A549 (cell line): ENCODE measurements at regions not wholly inside any gene's neighbourhood (a gene's known extent, or its start where the extent isn't known, plus 50 kb on each side); places are given as distances from the start of the nearest gene placed in this dataset.

Experiments
- ATAC-seq, 2 experiments: fragments of 200-7000 bp in 1 of 2; fragments of >200 bp in 1 of 2; cut with Nextera tagmentation in 1 of 2; cut with Tn5 transposase in 1 of 2; 3 replicates each; pipeline versions ENCODE4 v1.8.0 to v1.9.1; 2018 to 2020; ENCODE audit warnings: mild to moderate bottlenecking in 1 of 2, moderate library complexity in 1 of 2
- CTCF ChIA-PET: fragments of 300-600 bp; sonication (Branson Sonifier 250); formaldehyde crosslinking; extraction: SDS; loops from one replicate; lab custom pipeline; 2021; ENCODE audit warnings: antibody characterized with exemption, inconsistent platforms; lab: Yijun Ruan, JAX
- POLR2A ChIA-PET: fragments of 350-600 bp; formaldehyde crosslinking; extraction: SDS; loops from one replicate; lab custom pipeline; 2021; ENCODE audit warnings: antibody characterized with exemption, inconsistent platforms; lab: Yijun Ruan, JAX
- DNase-seq, 2 experiments: peaks; one replicate each; pipeline versions ENCODE4 v3.0.0 to v3.0.0-alpha.2; 2011 to 2016; ENCODE audit warnings: low read depth in 1 of 2, low spot score in 1 of 2
- FAIRE-seq: peaks from 2 replicates; lab custom pipeline; 2011; peaks lifted over from hg19 to GRCh38; lab: Jason Lieb, UNC
- H3K27ac ChIP-seq, 2 experiments: fragments of >200 bp; sonication (Bioruptor Twin); formaldehyde crosslinking; 3 replicates each; pipeline ENCODE4 v1.5.1; 2016 to 2017
- H3K4me1 ChIP-seq: fragments of >200 bp; sonication (Bioruptor Twin); formaldehyde crosslinking; 3 replicates; pipeline ENCODE4 v1.6.1; 2016
- H3K4me2 ChIP-seq: fragments of >200 bp; sonication (Bioruptor Twin); formaldehyde crosslinking; 3 replicates; pipeline ENCODE4 v1.6.1; 2016
- H3K4me3 ChIP-seq: fragments of >200 bp; sonication (Bioruptor Twin); formaldehyde crosslinking; 3 replicates; pipeline ENCODE4 v1.5.1; 2016
- H3K9me3 ChIP-seq: fragments of >200 bp; sonication (Bioruptor Twin); formaldehyde crosslinking; 3 replicates; pipeline ENCODE4 v1.6.1; 2016
- ATOH8 ChIP-seq: fragments of 250-450 bp; sonication (Bioruptor Pico); IDR thresholded peaks from 2 replicates; pipeline ENCODE4 v1.5.0; 2020; ENCODE audit warnings: low read depth, mild to moderate bottlenecking, moderate library complexity
- BHLHE40 ChIP-seq: IDR thresholded peaks from 2 replicates; pipeline ENCODE4 v1.6.1; 2012; ENCODE audit warnings: low read depth, low read length, inconsistent platforms
- CBX2 ChIP-seq: fragments of 200-600 bp; sonication (generic); IDR thresholded peaks from 2 replicates; pipeline ENCODE4 v1.6.1; 2016; ENCODE audit warnings: low read depth, mild to moderate bottlenecking, borderline replicate concordance
- CBX8 ChIP-seq: fragments of 200-600 bp; sonication (generic); IDR thresholded peaks from 2 replicates; pipeline ENCODE4 v1.6.1; 2016
- CEBPB ChIP-seq, 2 experiments: fragments of >200 bp in 1 of 2; sonication (Bioruptor Twin) in 1 of 2; formaldehyde crosslinking in 1 of 2; IDR thresholded peaks; 2 replicates each; pipeline ENCODE4 v1.6.1; 2012 to 2016
- CHD2 ChIP-seq: fragments of 150-350 bp; IDR thresholded peaks from 2 replicates; pipeline ENCODE4 v1.6.1; 2014; ENCODE audit warnings: low read length; ENCODE audit not compliant: partially characterized antibody
- EP300 ChIP-seq, 2 experiments: fragments of >200 bp; sonication (Bioruptor Twin); formaldehyde crosslinking; IDR thresholded peaks; 2 replicates in 1 of 2; 3 replicates in 1 of 2; pipeline ENCODE4 v1.6.1; 2016 to 2017
- FOSB ChIP-seq: fragments of 250-450 bp; sonication (Bioruptor Pico); IDR thresholded peaks from 2 replicates; pipeline ENCODE4 v1.5.0; 2020; ENCODE audit warnings: mild to moderate bottlenecking, moderate library complexity
- FOSL2 ChIP-seq, 2 experiments: fragments of 450-650 bp in 1 of 2; fragments of >200 bp in 1 of 2; sonication (Bioruptor Twin) in 1 of 2; formaldehyde crosslinking; IDR thresholded peaks; 2 replicates each; pipeline versions ENCODE4 v1.5.0 to v1.6.1; 2016 to 2020; ENCODE audit warnings: mild to moderate bottlenecking in 1 of 2, moderate library complexity in 1 of 2
- GATA3 ChIP-seq: IDR thresholded peaks from 2 replicates; pipeline ENCODE4 v1.6.1; 2012; ENCODE audit warnings: borderline replicate concordance
- HDAC2 ChIP-seq: fragments of 200-600 bp; sonication (generic); IDR thresholded peaks from 2 replicates; pipeline ENCODE4 v1.6.1; 2016
- HMGXB4 ChIP-seq: fragments of 250-450 bp; sonication (Bioruptor Pico); IDR thresholded peaks from 2 replicates; pipeline ENCODE4 v1.5.0; 2021; ENCODE audit warnings: mild to moderate bottlenecking, moderate library complexity, borderline replicate concordance
- JUN ChIP-seq, 2 experiments: fragments of >200 bp; sonication (Bioruptor Twin); formaldehyde crosslinking; IDR thresholded peaks; 2 replicates in 1 of 2; 3 replicates in 1 of 2; pipeline ENCODE4 v1.6.1; 2016 to 2017
- JUNB ChIP-seq: fragments of >200 bp; sonication (Bioruptor Twin); formaldehyde crosslinking; IDR thresholded peaks from 2 replicates; pipeline ENCODE4 v1.6.1; 2016
- MAFK ChIP-seq: fragments of 450-650 bp; IDR thresholded peaks from 2 replicates; pipeline ENCODE4 v1.6.1; 2014; ENCODE audit not compliant: partially characterized antibody
- MAZ ChIP-seq: fragments of 150-350 bp; IDR thresholded peaks from 2 replicates; pipeline ENCODE4 v1.6.1; 2014; ENCODE audit warnings: antibody characterized with exemption, low read depth, low read length, borderline replicate concordance
- MYC ChIP-seq: IDR thresholded peaks from 2 replicates; pipeline ENCODE4 v1.6.1; 2012; ENCODE audit warnings: mild to moderate bottlenecking, inconsistent platforms, low read length, improper control_type of control experiment, borderline replicate concordance
- NFE2L2 ChIP-seq: fragments of 150-350 bp; conservative IDR thresholded peaks from 2 replicates; pipeline ENCODE4 v1.6.1; 2014; ENCODE audit warnings: low read length
- POLR2AphosphoS2 ChIP-seq: conservative IDR thresholded peaks from 2 replicates; pipeline ENCODE4 v1.6.1; 2012; ENCODE audit warnings: low read length, improper control_type of control experiment, inconsistent platforms
- RAD21 ChIP-seq, 2 experiments: fragments of >200 bp in 1 of 2; sonication (Bioruptor Twin) in 1 of 2; formaldehyde crosslinking in 1 of 2; IDR thresholded peaks in 1 of 2; conservative IDR thresholded peaks in 1 of 2; 2 replicates in 1 of 2; 3 replicates in 1 of 2; pipeline ENCODE4 v1.6.1; 2012 to 2018; ENCODE audit warnings: inconsistent platforms in 1 of 2
- RARB ChIP-seq: fragments of 250-450 bp; sonication (Bioruptor Pico); IDR thresholded peaks from 2 replicates; pipeline ENCODE4 v1.8.0; 2021; ENCODE audit warnings: mild to moderate bottlenecking, moderate library complexity
- SMC3 ChIP-seq: fragments of >200 bp; sonication (Bioruptor Twin); formaldehyde crosslinking; IDR thresholded peaks from 3 replicates; pipeline ENCODE4 v1.6.1; 2018; ENCODE audit warnings: inconsistent platforms
- SREBF2 ChIP-seq: fragments of 450-650 bp; IDR thresholded peaks from 2 replicates; pipeline ENCODE4 v1.6.1; 2014; ENCODE audit warnings: mild to moderate bottlenecking, moderate library complexity
- ZC3H11A ChIP-seq: fragments of 450-650 bp; IDR thresholded peaks from 2 replicates; pipeline ENCODE4 v1.6.1; 2014; ENCODE audit warnings: antibody characterized with exemption, mild to moderate bottlenecking
- ZFP36 ChIP-seq: fragments of 450-650 bp; IDR thresholded peaks from 2 replicates; pipeline ENCODE4 v1.6.1; 2014; ENCODE audit warnings: borderline replicate concordance; ENCODE audit not compliant: partially characterized antibody
- ZNF302 ChIP-seq: fragments of 250-450 bp; sonication (Bioruptor Pico); IDR thresholded peaks from 2 replicates; pipeline ENCODE4 v1.9.0; 2021; ENCODE audit warnings: inconsistent platforms, mild to moderate bottlenecking, moderate library complexity
- ZSCAN20 ChIP-seq: fragments of 250-450 bp; sonication (Bioruptor Pico); IDR thresholded peaks from 2 replicates; pipeline ENCODE4 v1.8.0; 2022; ENCODE audit warnings: mild to moderate bottlenecking, moderate library complexity
- WGBS: methylation state at CpG from one replicate; pipeline ENCODE4 v1.1.6; 2017; ENCODE audit errors: missing lambda C conversion rate; 5-methylcytosine and 5-hydroxymethylcytosine counted together
- TF ChIP-seq, protein P1 (sequence below): fragments of >200 bp; sonication (Bioruptor Twin); formaldehyde crosslinking; IDR thresholded peaks from 2 replicates; pipeline ENCODE4 v1.6.1; 2016
- TF ChIP-seq, protein P2 (sequence below): fragments of 200-600 bp; sonication (generic); IDR thresholded peaks from 2 replicates; pipeline ENCODE4 v1.6.1; 2016; ENCODE audit warnings: antibody characterized with exemption, mild to moderate bottlenecking, moderate library complexity
- TF ChIP-seq, protein P3 (sequence below): IDR thresholded peaks from 2 replicates; pipeline ENCODE4 v1.6.1; 2012
- TF ChIP-seq, protein P4 (sequence below): IDR thresholded peaks from 2 replicates; pipeline ENCODE4 v1.6.1; 2012

GRCh38 chr9:91001146-91001611 is 199.6 kb downstream of the SYK start:
- POLR2A ChIA-PET = no interaction called here
- Histone ChIP-seq H3K9me3 (peaks cover 7% of the 10 kb centered on the region; the same call in 2 of the 3 replicates), H3K27ac (0 out of 6 replicates have a peak overlapping the region, but pooled peaks of 1 of the 2 experiments have one; percentile 47)
- CTCF ChIA-PET = interaction anchor here (0.9 to 1.4 kb wide), 4 partner anchors 15 to 140 kb away, joined by 3 to 7 read pairs (median 4); no protein-coding TSS in a partner anchor
- DNase-seq (peak; percentile 20 to 70), ATAC-seq (peak; percentile 45 to 88; a peak in 5 of 6 replicates)
- 16% methylated on average over 2 of the region's 2 CpGs for WGBS
- TF ChIP-seq MAZ (no peak), NFE2L2 (no peak), FOSB (CRISPR knock-in tag) (no peak), RARB (no peak), SREBF2 (no peak), POLR2AphosphoS2 (no peak), CHD2 (no peak), SMC3 (no peak), ZFP36 (no peak), MYC (no peak), ZSCAN20 (CRISPR knock-in tag) (no peak), ATOH8 (CRISPR knock-in tag) (no peak), GATA3 (no peak), CEBPB (IDR thresholded peaks at IDR 0.05) (0 out of 4 replicates have a peak, but pooled peaks of 1 of the 2 experiments have one; percentile 43), HDAC2 (no peak), JUN (IDR thresholded peaks at IDR 0.05) (0 out of 5 replicates have a peak, but pooled peaks of 1 of the 2 experiments have one; percentile 40), FOSL2 (IDR thresholded peaks at IDR 0.05) (no peak), FOSL2 (CRISPR knock-in tag; IDR thresholded peaks at IDR 0.05) (0 out of 2 replicates have a peak, but pooled peaks have one; percentile 25), CBX8 (no peak), EP300 (IDR thresholded peaks at IDR 0.05) (0 out of 5 replicates have a peak, but pooled peaks of 1 of the 2 experiments have one; percentile 23), CBX2 (no peak), HMGXB4 (no peak), BHLHE40 (no peak), RAD21 (conservative IDR thresholded peaks at IDR 0.05 in 1 of 2, IDR thresholded peaks at IDR 0.05 in 1 of 2) (no peak), ZC3H11A (no peak), ZNF302 (CRISPR knock-in tag) (no peak), MAFK (no peak), JUNB (peak; percentile 72; the same call in 1 of the 2 replicates)
- TF ChIP-seq, protein P1, sequence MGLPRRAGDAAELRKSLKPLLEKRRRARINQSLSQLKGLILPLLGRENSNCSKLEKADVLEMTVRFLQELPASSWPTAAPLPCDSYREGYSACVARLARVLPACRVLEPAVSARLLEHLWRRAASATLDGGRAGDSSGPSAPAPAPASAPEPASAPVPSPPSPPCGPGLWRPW = no peak
- TF ChIP-seq, protein P2, sequence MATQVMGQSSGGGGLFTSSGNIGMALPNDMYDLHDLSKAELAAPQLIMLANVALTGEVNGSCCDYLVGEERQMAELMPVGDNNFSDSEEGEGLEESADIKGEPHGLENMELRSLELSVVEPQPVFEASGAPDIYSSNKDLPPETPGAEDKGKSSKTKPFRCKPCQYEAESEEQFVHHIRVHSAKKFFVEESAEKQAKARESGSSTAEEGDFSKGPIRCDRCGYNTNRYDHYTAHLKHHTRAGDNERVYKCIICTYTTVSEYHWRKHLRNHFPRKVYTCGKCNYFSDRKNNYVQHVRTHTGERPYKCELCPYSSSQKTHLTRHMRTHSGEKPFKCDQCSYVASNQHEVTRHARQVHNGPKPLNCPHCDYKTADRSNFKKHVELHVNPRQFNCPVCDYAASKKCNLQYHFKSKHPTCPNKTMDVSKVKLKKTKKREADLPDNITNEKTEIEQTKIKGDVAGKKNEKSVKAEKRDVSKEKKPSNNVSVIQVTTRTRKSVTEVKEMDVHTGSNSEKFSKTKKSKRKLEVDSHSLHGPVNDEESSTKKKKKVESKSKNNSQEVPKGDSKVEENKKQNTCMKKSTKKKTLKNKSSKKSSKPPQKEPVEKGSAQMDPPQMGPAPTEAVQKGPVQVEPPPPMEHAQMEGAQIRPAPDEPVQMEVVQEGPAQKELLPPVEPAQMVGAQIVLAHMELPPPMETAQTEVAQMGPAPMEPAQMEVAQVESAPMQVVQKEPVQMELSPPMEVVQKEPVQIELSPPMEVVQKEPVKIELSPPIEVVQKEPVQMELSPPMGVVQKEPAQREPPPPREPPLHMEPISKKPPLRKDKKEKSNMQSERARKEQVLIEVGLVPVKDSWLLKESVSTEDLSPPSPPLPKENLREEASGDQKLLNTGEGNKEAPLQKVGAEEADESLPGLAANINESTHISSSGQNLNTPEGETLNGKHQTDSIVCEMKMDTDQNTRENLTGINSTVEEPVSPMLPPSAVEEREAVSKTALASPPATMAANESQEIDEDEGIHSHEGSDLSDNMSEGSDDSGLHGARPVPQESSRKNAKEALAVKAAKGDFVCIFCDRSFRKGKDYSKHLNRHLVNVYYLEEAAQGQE = no peak
- TF ChIP-seq, protein P3, sequence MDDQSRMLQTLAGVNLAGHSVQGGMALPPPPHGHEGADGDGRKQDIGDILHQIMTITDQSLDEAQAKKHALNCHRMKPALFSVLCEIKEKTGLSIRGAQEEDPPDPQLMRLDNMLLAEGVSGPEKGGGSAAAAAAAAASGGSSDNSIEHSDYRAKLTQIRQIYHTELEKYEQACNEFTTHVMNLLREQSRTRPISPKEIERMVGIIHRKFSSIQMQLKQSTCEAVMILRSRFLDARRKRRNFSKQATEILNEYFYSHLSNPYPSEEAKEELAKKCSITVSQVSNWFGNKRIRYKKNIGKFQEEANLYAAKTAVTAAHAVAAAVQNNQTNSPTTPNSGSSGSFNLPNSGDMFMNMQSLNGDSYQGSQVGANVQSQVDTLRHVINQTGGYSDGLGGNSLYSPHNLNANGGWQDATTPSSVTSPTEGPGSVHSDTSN = no peak
- TF ChIP-seq, protein P4, sequence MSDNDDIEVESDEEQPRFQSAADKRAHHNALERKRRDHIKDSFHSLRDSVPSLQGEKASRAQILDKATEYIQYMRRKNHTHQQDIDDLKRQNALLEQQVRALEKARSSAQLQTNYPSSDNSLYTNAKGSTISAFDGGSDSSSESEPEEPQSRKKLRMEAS = no peak
- TF ChIP-seq, all 56 proteins: peak for 5
- peaks cover 18% of the 10 kb centered on the region for H3K4me1 ChIP-seq
- H3K4me2 ChIP-seq = peak overlapping the region; percentile 41
- H3K4me3 ChIP-seq = no peak overlapping the region
- FAIRE-seq = no peak
